Forelimb muscle (tissue), 1 donor: ENCODE measurements at regions not wholly inside any gene's neighbourhood (a gene's known extent, or its start where the extent isn't known, plus 50 kb on each side); places are given as distances from the start of the nearest gene placed in this dataset.

Experiments
- DNase-seq: peaks from one replicate; pipeline ENCODE4 v3.0.0-alpha.2; 2013; ENCODE audit warnings: low read depth

- no peak for DNase-seq
Observed at GRCh38 chr12:58776144-58776543, 144.2 kb downstream of the LRIG3 start.

- no peak for DNase-seq
Observed at GRCh38 chr12:58777815-58778214, 142.5 kb downstream of the LRIG3 start.

- DNase-seq: no peak
Observed at GRCh38 chr12:58781609-58782008, 138.7 kb downstream of the LRIG3 start.

GRCh38 chr12:58787021-58787760 lies 133.1 kb downstream of the LRIG3 start:
- no peak for DNase-seq

GRCh38 chr12:58794859-58795258 lies 125.4 kb downstream of the LRIG3 start:
- no peak for DNase-seq

- no peak for DNase-seq
Observed at GRCh38 chr12:58795825-58796224, 124.5 kb downstream of the LRIG3 start.

- no peak for DNase-seq
Observed at GRCh38 chr12:58801986-58802385, 118.3 kb downstream of the LRIG3 start.

GRCh38 chr12:58803908-58804307 lies 116.4 kb downstream of the LRIG3 start:
- DNase-seq: no peak

- DNase-seq: no peak
Observed at GRCh38 chr12:58804749-58805148, 115.6 kb downstream of the LRIG3 start.

- DNase-seq: no peak
Observed at GRCh38 chr12:58809064-58809607, 111.2 kb downstream of the LRIG3 start.

- no peak for DNase-seq
Observed at GRCh38 chr12:58811346-58811745, 109.0 kb downstream of the LRIG3 start.

- no peak for DNase-seq
Observed at GRCh38 chr12:58812214-58812613, 108.1 kb downstream of the LRIG3 start.

GRCh38 chr12:58814036-58814435 lies 106.3 kb downstream of the LRIG3 start:
- DNase-seq: no peak

GRCh38 chr12:58815235-58815634 lies 105.1 kb downstream of the LRIG3 start:
- no peak for DNase-seq

- no peak for DNase-seq
Observed at GRCh38 chr12:58818546-58818945, 101.8 kb downstream of the LRIG3 start.

- DNase-seq: no peak
Observed at GRCh38 chr12:58819345-58819744, 101.0 kb downstream of the LRIG3 start.

GRCh38 chr12:58819985-58820384 lies 100.3 kb downstream of the LRIG3 start:
- no peak for DNase-seq
